Psoas muscle (tissue), 7 donors: ENCODE measurements at regions not wholly inside any gene's neighbourhood (a gene's known extent, or its start where the extent isn't known, plus 50 kb on each side); places are given as distances from the start of the nearest gene placed in this dataset.

Source experiments
- ATAC-seq, 4 donors: fragments of 200-7000 bp; cut with Tn5 transposase; one replicate each; pipeline ENCODE4 v1.9.1; 2020; ENCODE audit warnings: moderate library complexity in 3 of 4, mild to moderate bottlenecking in 2 of 4
- DNase-seq, 2 donors: peaks; one replicate each; pipeline ENCODE4 v3.0.0-alpha.2; 2020
- H3K27ac ChIP-seq: fragments of 200-600 bp; one replicate; pipeline ENCODE4 v1.8.0; 2022
- H3K27me3 ChIP-seq, 3 donors: fragments of 200-600 bp in 1 of 3; one replicate each; pipeline versions ENCODE4 v1.6.1 to v1.8.0; 2013 to 2022; ENCODE audit warnings: low read length in 2 of 3, mild to moderate bottlenecking in 2 of 3, moderate library complexity in 1 of 3; ENCODE audit not compliant: insufficient read depth in 3 of 3
- H3K36me3 ChIP-seq, 2 donors: fragments of 200-600 bp in 1 of 2; one replicate each; pipeline versions ENCODE4 v1.6.1 to v1.8.0; 2013 to 2022; ENCODE audit warnings: low read depth in 1 of 2, mild to moderate bottlenecking in 1 of 2, moderate library complexity in 1 of 2; ENCODE audit not compliant: insufficient read depth in 1 of 2
- H3K4me1 ChIP-seq: fragments of 200-600 bp; one replicate; pipeline ENCODE4 v1.8.0; 2022
- H3K4me3 ChIP-seq: fragments of 200-600 bp; one replicate; pipeline ENCODE4 v1.8.0; 2022; ENCODE audit warnings: mild to moderate bottlenecking
- H3K9me3 ChIP-seq: fragments of 200-600 bp; one replicate; pipeline ENCODE4 v1.8.0; 2022
- CTCF ChIP-seq: fragments of 200-600 bp; IDR thresholded peaks from one replicate; pipeline ENCODE4 v1.8.0; 2022; ENCODE audit warnings: antibody characterized with exemption
- WGBS, 3 donors: extraction: QIAGEN DNeasy Blood & Tissue Kit; methylation state at CpG; one replicate each; pipeline versions ENCODE4 v1.1.6 to v1.1.7; 2013; 5-methylcytosine and 5-hydroxymethylcytosine counted together
- intact Hi-C, 2 donors: fragments of 100-400 bp; cut with DNase I; formaldehyde crosslinking; loops; one replicate each; pipeline versions ENCODE4 v1.11.0 to v1.14.2; 2022
- donor health status: healthy with polysubstance abuse.
- donor health status: DM: no; HTN: no; CAD: no; lungs with moderate emphysema.
- donor health status: Bipolar disorder and iron deficiency.
- donor health status: healthy.
- donor health status: DM: yes; HTN: yes; CAD: no.
- donor health status: DM: no; HTN: no; CAD: no.
- donor health status: DM: yes; HTN: yes; CAD: no.

GRCh38 chr2:5067816-5068215 is 624.4 kb upstream of the SOX11 start:
- H3K4me3 ChIP-seq = no peak overlapping the region
- no peak overlapping the region for H3K27ac ChIP-seq
- DNase-seq (no peak), ATAC-seq (no peak)
- no peaks in the 10 kb centered on the region for H3K27me3 ChIP-seq
- H3K9me3 ChIP-seq = no peaks in the 10 kb centered on the region
- H3K4me1 ChIP-seq = peaks cover 10% of the 10 kb centered on the region
- WGBS, 3 donors = 82 to 87% (median 84%) methylated on average over 4 of the region's 4 CpGs
- H3K36me3 ChIP-seq = no peaks in the 10 kb centered on the region
- no peak for TF ChIP-seq CTCF
- intact Hi-C loops = no loop called here

GRCh38 chr2:5070257-5070656 is 621.9 kb upstream of the SOX11 start:
- H3K4me3 ChIP-seq = no peak overlapping the region
- ATAC-seq (peak in 2 of 4 donors; percentile 49 to 50), DNase-seq (no peak)
- intact Hi-C loops = no loop called here
- H3K27ac ChIP-seq = no peak overlapping the region
- no peak for TF ChIP-seq CTCF
- H3K36me3 ChIP-seq = no peaks in the 10 kb centered on the region
- no peaks in the 10 kb centered on the region for H3K27me3 ChIP-seq
- WGBS, 3 donors = 59 to 67% (median 60%) methylated on average over 5 of the region's 5 CpGs
- no peaks in the 10 kb centered on the region for H3K9me3 ChIP-seq
- H3K4me1 ChIP-seq = peaks cover 3% of the 10 kb centered on the region

- no peak for ATAC-seq
- intact Hi-C loops = no loop called here
- Histone ChIP-seq H3K4me1 (no peaks in the 10 kb centered on the region), H3K27ac (no peak overlapping the region), H3K4me3 (no peak overlapping the region), H3K9me3 (no peaks in the 10 kb centered on the region), H3K27me3 (no peaks in the 10 kb centered on the region), H3K36me3 (no peaks in the 10 kb centered on the region)
- no peak for TF ChIP-seq CTCF
- 74 to 83% (median 76%) methylated on average over 5 of the region's 5 CpGs for WGBS, 3 donors
- no peak for DNase-seq
Observed at GRCh38 chr2:5074733-5075132, 617.5 kb upstream of the SOX11 start.

GRCh38 chr2:5076599-5076998 is 615.6 kb upstream of the SOX11 start:
- 82 to 92% (median 92%) methylated on average over 3 of the region's 3 CpGs for WGBS, 3 donors

More at GRCh38 chr2:5076599-5076998, 615.6 kb upstream of the SOX11 start:
- DNase-seq (no peak), ATAC-seq (no peak)
- Histone ChIP-seq H3K36me3 (no peaks in the 10 kb centered on the region), H3K27ac (no peak overlapping the region), H3K4me3 (no peak overlapping the region), H3K4me1 (no peaks in the 10 kb centered on the region), H3K27me3 (no peaks in the 10 kb centered on the region), H3K9me3 (no peaks in the 10 kb centered on the region)
- intact Hi-C loops = no loop called here
- TF ChIP-seq CTCF = no peak
